Esophagus muscularis mucosa (tissue), 4 donors: ENCODE measurements at regions not wholly inside any gene's neighbourhood (a gene's known extent, or its start where the extent isn't known, plus 50 kb on each side); places are given as distances from the start of the nearest gene placed in this dataset.
"Not testable (repeated sequence)": the region's sequence is repeated elsewhere in the genome, so short reads cannot be mapped to it uniquely, and the experiment has no call there.

Experiments
- DNase-seq: peaks from one replicate; pipeline ENCODE4 v3.0.0-alpha.2; 2017; ENCODE audit errors: extremely low spot score
- H3K27ac ChIP-seq, 4 donors: fragments of 200-600 bp; sonication (generic); replicated peaks in 1 of 4; 1 replicate in 3 of 4; 2 replicates in 1 of 4; pipeline ENCODE4 v1.5.1; 2016 to 2019; ENCODE audit warnings: mild to moderate bottlenecking in 1 of 4
- H3K27me3 ChIP-seq, 4 donors: fragments of 200-600 bp; sonication (generic); one replicate each; pipeline versions ENCODE4 v1.5.1 to v1.6.0; 2016 to 2019
- H3K36me3 ChIP-seq, 4 donors: fragments of 200-600 bp; sonication (generic); one replicate each; pipeline ENCODE4 v1.5.1; 2016 to 2019
- H3K4me1 ChIP-seq, 4 donors: fragments of 200-600 bp; sonication (generic); one replicate each; pipeline ENCODE4 v1.5.1; 2016 to 2019
- H3K4me3 ChIP-seq, 4 donors: fragments of 200-600 bp; sonication (generic); 1 replicate in 2 of 4; 2 replicates in 2 of 4; pipeline ENCODE4 v1.5.1; 2016 to 2019; ENCODE audit warnings: mild to moderate bottlenecking in 4 of 4, moderate library complexity in 1 of 4
- H3K9me3 ChIP-seq, 4 donors: fragments of 200-600 bp; sonication (generic); 1 replicate in 3 of 4; 2 replicates in 1 of 4; pipeline ENCODE4 v1.5.1; 2016 to 2019
- EP300 ChIP-seq: sonication (generic); formaldehyde crosslinking; IDR thresholded peaks from one replicate; pipeline ENCODE4 v1.6.1; 2017; ENCODE audit warnings: antibody characterized with exemption
- POLR2A ChIP-seq: fragments of 450-650 bp; IDR thresholded peaks from one replicate; pipeline ENCODE4 v1.6.1; 2017; ENCODE audit warnings: antibody characterized with exemption, moderate library complexity, mild to moderate bottlenecking, low read depth
- POLR2AphosphoS5 ChIP-seq, 2 donors: sonication (generic); formaldehyde crosslinking; IDR thresholded peaks; one replicate each; pipeline ENCODE4 v1.6.1; 2017; ENCODE audit warnings: antibody characterized with exemption in 2 of 2
- WGBS: methylation state at CpG from one replicate; pipeline ENCODE4 v1.1.5; 2018; 5-methylcytosine and 5-hydroxymethylcytosine counted together
- intact Hi-C: fragments of 100-400 bp; cut with DNase I; formaldehyde crosslinking; loops from one replicate; pipeline ENCODE4 v1.15.1; 2023
- TF ChIP-seq, protein P1 (sequence below), 3 experiments: fragments of 200-600 bp in 2 of 3; fragments of 450-650 bp in 1 of 3; sonication (generic) in 2 of 3; IDR thresholded peaks; one replicate each; pipeline ENCODE4 v1.5.1; 2017 to 2019; ENCODE audit warnings: antibody characterized with exemption in 3 of 3, mild to moderate bottlenecking in 2 of 3, moderate library complexity in 1 of 3

DNA sequence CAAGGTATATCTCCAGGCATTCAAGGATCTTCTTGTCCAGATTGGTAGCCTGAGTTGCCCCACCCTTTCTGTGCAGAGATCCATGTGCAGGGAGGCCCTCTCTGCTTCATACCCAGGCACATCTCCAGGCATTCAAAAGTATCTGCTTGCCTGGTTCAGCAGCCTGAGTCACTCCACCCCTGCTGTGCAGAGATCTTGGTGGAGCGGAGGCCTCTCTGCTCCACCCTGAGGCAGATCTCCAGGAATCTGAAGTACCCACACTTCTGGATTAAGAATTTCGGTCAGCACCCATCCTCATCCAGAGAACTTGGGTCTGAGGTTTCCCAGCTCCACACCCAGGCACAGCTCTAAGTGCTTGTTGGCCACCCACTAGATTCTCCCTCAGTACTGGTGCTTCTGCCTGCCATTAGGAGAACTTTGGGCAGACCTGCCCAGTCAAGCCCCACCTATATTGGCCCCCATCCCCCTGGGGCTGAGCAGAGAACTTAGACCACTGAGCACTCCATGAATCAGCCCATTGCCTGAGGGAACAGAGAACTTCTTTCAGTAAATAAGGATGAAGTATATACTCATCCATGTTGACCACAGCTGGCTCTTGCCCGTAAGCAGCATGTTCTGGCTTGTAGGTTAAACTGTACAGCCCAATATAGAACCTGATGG lies 199.5 kb upstream of the ZCCHC13 start:
- Histone ChIP-seq H3K9me3 (peaks cover 0 to 7% (median 0%) of the 10 kb centered on the region in 4 donors), H3K4me1 (no peaks in the 10 kb centered on the region), H3K27me3 (no peaks in the 10 kb centered on the region), H3K4me3 (no peak overlapping the region), H3K27ac (no peak overlapping the region), H3K36me3 (peaks cover 0 to 18% (median 4%) of the 10 kb centered on the region in 4 donors)
- intact Hi-C loops, result no loop called here
- TF ChIP-seq POLR2A, result no peak
- no peak for TF ChIP-seq EP300
- TF ChIP-seq POLR2AphosphoS5 (IDR thresholded peaks at IDR 0.05), result no peak
- TF ChIP-seq, protein P1, sequence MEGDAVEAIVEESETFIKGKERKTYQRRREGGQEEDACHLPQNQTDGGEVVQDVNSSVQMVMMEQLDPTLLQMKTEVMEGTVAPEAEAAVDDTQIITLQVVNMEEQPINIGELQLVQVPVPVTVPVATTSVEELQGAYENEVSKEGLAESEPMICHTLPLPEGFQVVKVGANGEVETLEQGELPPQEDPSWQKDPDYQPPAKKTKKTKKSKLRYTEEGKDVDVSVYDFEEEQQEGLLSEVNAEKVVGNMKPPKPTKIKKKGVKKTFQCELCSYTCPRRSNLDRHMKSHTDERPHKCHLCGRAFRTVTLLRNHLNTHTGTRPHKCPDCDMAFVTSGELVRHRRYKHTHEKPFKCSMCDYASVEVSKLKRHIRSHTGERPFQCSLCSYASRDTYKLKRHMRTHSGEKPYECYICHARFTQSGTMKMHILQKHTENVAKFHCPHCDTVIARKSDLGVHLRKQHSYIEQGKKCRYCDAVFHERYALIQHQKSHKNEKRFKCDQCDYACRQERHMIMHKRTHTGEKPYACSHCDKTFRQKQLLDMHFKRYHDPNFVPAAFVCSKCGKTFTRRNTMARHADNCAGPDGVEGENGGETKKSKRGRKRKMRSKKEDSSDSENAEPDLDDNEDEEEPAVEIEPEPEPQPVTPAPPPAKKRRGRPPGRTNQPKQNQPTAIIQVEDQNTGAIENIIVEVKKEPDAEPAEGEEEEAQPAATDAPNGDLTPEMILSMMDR (IDR thresholded peaks at IDR 0.05), result no peak
- WGBS, result 74% methylated on average over 3 of the region's 3 CpGs
- no peak for DNase-seq

DNA sequence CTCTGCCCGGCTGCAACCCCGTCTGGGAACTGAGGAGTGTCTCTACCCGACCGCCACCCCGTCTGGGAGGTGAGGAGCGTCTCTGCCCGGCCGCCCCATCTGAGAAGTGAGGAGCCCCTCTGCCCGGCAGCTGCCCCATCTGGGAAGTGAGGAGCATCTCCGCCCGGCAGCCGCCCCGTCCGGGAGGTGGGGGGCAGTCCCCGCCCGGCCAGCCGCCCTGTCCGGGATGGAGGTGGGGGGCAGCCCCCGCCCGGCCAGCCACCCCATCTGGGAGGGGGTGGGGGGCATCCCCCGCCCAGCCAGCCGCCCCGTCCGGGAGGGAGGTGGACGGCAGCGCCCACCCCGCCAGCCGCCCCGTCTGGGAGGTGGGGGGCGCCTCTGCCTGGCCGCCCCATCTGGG lies 205.6 kb upstream of the ZCCHC13 start:
- DNase-seq, H3K9me3 ChIP-seq, intact Hi-C loops, H3K36me3 ChIP-seq, H3K27ac ChIP-seq, H3K4me1 ChIP-seq, H3K4me3 ChIP-seq, H3K27me3 ChIP-seq: not testable (repeated sequence)
- WGBS, result 97% methylated on average over 9 of the region's 31 CpGs

DNA sequence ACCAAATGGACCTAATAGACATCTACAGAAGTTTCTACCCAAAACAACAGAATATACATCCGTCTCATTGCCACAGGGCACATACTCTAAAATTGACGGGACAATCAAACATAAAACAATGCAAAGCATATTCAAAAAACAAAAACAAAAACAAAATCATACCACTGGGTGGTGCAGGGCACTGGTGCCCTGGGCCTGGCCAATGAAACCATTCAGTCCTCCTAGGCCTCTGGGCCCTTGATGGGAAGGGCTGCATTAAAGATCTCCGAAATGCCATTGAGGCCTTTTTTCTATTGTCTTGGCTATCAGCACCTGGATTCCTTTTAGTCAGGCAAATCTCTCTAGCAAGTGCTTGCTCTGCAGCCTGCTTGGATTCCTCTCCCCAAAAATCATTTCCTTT lies 213.9 kb upstream of the ZCCHC13 start:
- Histone ChIP-seq H3K27me3 (no peaks in the 10 kb centered on the region), H3K4me1 (no peaks in the 10 kb centered on the region), H3K4me3 (no peak overlapping the region), H3K9me3 (peaks cover 0 to 5% (median 0%) of the 10 kb centered on the region in 4 donors), H3K27ac (no peak overlapping the region), H3K36me3 (no peaks in the 10 kb centered on the region)
- DNase-seq, result no peak
- intact Hi-C loops, result no loop called here
- 41% methylated on average over 3 of the region's 3 CpGs for WGBS
- no peak for TF ChIP-seq POLR2AphosphoS5 (IDR thresholded peaks at IDR 0.05)
- TF ChIP-seq EP300, result no peak
- TF ChIP-seq, protein P1 (IDR thresholded peaks at IDR 0.05), result no peak
- TF ChIP-seq POLR2A, result no peak

DNA sequence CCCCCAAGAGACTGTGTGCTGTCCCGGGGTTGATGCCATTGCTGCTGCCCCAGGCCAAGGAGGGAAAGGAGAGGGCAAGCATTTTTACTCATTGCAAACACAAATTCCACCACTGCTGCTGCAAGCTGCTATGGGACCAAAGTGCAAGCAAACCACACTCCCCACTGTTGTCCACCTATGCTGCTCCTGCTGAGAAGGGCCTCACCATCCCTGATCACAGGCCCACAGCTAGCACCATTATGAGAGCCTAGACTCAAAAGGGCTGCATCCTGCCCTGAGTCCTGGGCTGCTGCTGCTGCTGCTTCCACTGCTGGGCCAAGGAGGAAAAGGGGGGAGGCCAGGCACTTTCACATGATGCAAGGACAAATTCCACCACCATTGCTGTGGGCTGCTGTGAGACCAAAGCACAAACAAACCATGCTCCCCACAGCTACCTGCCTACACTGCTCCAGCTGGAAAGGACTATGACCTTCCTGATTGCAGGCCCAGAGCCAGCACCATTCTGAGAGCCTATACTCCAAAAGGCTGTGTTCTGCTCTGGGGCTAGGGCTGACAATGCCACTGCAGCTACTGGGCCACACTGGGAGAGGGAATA lies 218.2 kb upstream of the ZCCHC13 start:
- TF ChIP-seq, protein P1 (IDR thresholded peaks at IDR 0.05), result no peak
- TF ChIP-seq EP300 (no peak), POLR2AphosphoS5 (IDR thresholded peaks at IDR 0.05) (no peak), POLR2A (no peak)
- no peak for DNase-seq
- intact Hi-C loops, result no loop called here
- peaks cover 0 to 7% (median 0%) of the 10 kb centered on the region in 4 donors for H3K36me3 ChIP-seq
- WGBS, result 80% methylated on average over 1 of the region's 1 CpG
- no peak overlapping the region for H3K4me3 ChIP-seq
- H3K27ac ChIP-seq, result no peak overlapping the region
- peaks cover 0 to 6% (median 0%) of the 10 kb centered on the region in 4 donors for H3K27me3 ChIP-seq
- peaks cover 0 to 5% (median 0%) of the 10 kb centered on the region in 4 donors for H3K9me3 ChIP-seq
- no peaks in the 10 kb centered on the region for H3K4me1 ChIP-seq

DNA sequence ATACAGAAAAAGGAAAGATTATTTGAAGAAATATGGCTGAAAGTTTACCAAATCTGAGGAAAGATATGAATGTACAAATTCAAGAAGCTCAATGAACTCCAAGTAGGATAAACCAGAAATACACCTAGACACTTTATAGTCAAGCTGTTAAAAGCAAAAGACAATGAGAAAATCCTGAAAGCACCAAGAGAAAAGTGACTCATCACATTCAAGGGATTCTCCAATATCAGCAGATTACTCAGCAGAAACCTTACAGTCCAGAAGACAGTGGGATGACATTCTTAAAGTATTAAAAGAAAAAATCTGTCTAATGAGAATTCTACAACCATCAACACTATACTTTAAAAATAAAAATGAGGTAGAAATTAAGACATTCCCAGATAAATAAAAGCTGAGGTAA lies 223.8 kb upstream of the ZCCHC13 start:
- TF ChIP-seq, protein P1 (IDR thresholded peaks at IDR 0.05), result no peak
- TF ChIP-seq POLR2AphosphoS5 (IDR thresholded peaks at IDR 0.05) (no peak), POLR2A (no peak), EP300 (no peak)
- intact Hi-C loops, result no loop called here
- peaks cover 0 to 6% (median 0%) of the 10 kb centered on the region in 4 donors for H3K27me3 ChIP-seq
- peaks cover 0 to 7% (median 0%) of the 10 kb centered on the region in 4 donors for H3K36me3 ChIP-seq
- H3K4me3 ChIP-seq, result no peak overlapping the region
- no peaks in the 10 kb centered on the region for H3K4me1 ChIP-seq
- H3K9me3 ChIP-seq, result no peaks in the 10 kb centered on the region
- H3K27ac ChIP-seq, result no peak overlapping the region
- no peak for DNase-seq
